Lung microvascular endothelial cell (primary cell): ENCODE measurements at regions not wholly inside any gene's neighbourhood (a gene's known extent, or its start where the extent isn't known, plus 50 kb on each side); places are given as distances from the start of the nearest gene placed in this dataset.

Source experiments
- DNase-seq, 2 donors: peaks; one replicate each; pipeline versions ENCODE4 v3.0.0 to v3.0.0-alpha.2; 2010; ENCODE audit warnings: low read depth in 2 of 2

- DNase-seq = no peak
These were observed 287.1 kb upstream of the SRRM4 start for GRCh38 chr12:118694128-118694775.

GRCh38 chr12:118704527-118705241, 276.7 kb upstream of the SRRM4 start:
- DNase-seq = no peak

- DNase-seq = no peak
These were observed 274.9 kb upstream of the SRRM4 start for GRCh38 chr12:118706437-118706836.

- DNase-seq = no peak
These were observed 271.4 kb upstream of the SRRM4 start for GRCh38 chr12:118709946-118710345.

- DNase-seq = no peak
These were observed 270.2 kb upstream of the SRRM4 start for GRCh38 chr12:118711185-118711584.

- DNase-seq = peak in 1 of 2 donors; percentile 1
These were observed 267.3 kb upstream of the SRRM4 start for GRCh38 chr12:118714051-118714460.

- DNase-seq = no peak
These were observed 266.8 kb upstream of the SRRM4 start for GRCh38 chr12:118714500-118714899.

GRCh38 chr12:118715647-118716046, 265.7 kb upstream of the SRRM4 start:
- DNase-seq = no peak

- DNase-seq = no peak
These were observed 254.0 kb upstream of the SRRM4 start for GRCh38 chr12:118727196-118727978.

- DNase-seq = no peak
These were observed 253.4 kb upstream of the SRRM4 start for GRCh38 chr12:118727979-118728366.

- DNase-seq = no peak
These were observed 247.1 kb upstream of the SRRM4 start for GRCh38 chr12:118734266-118734665.

- no peak for DNase-seq
These were observed 243.3 kb upstream of the SRRM4 start for GRCh38 chr12:118737985-118738540.

GRCh38 chr12:118741194-118741593, 240.1 kb upstream of the SRRM4 start:
- DNase-seq = no peak

- DNase-seq = no peak
These were observed 238.9 kb upstream of the SRRM4 start for GRCh38 chr12:118742431-118742830.

- no peak for DNase-seq
These were observed 237.2 kb upstream of the SRRM4 start for GRCh38 chr12:118743896-118744700.

- DNase-seq = no peak
These were observed 235.2 kb upstream of the SRRM4 start for GRCh38 chr12:118746176-118746575.

- DNase-seq = no peak
These were observed 234.4 kb upstream of the SRRM4 start for GRCh38 chr12:118746960-118747359.

GRCh38 chr12:118747771-118748170, 233.6 kb upstream of the SRRM4 start:
- DNase-seq = no peak

- no peak for DNase-seq
These were observed 232.6 kb upstream of the SRRM4 start for GRCh38 chr12:118748478-118749380.

- no peak for DNase-seq
These were observed 231.7 kb upstream of the SRRM4 start for GRCh38 chr12:118749646-118750045.
